ENCODE measurements at regions not wholly inside any gene's neighbourhood (a gene's known extent, or its start where the extent isn't known, plus 50 kb on each side); places are given as distances from the start of the nearest gene placed in this dataset.

- ATAC-seq (no peak), DNase-seq (no peak)
- no peak overlapping the region for H3K4me3 ChIP-seq
- no peaks in the 10 kb centered on the region for H3K36me3 ChIP-seq (replicated peaks in 1 of 2; ENCODE audit: insufficient read depth in 1 of 2, low read depth in 2 of 2)
- H3K9me3 ChIP-seq: no peaks in the 10 kb centered on the region
- WGBS, 2 donors: 64 to 65% methylated on average over 6 of the region's 6 CpGs
- no peaks in the 10 kb centered on the region for H3K27me3 ChIP-seq
- TF ChIP-seq POLR2A (IDR thresholded peaks at IDR 0.05): no peak
- TF ChIP-seq, protein P1, sequence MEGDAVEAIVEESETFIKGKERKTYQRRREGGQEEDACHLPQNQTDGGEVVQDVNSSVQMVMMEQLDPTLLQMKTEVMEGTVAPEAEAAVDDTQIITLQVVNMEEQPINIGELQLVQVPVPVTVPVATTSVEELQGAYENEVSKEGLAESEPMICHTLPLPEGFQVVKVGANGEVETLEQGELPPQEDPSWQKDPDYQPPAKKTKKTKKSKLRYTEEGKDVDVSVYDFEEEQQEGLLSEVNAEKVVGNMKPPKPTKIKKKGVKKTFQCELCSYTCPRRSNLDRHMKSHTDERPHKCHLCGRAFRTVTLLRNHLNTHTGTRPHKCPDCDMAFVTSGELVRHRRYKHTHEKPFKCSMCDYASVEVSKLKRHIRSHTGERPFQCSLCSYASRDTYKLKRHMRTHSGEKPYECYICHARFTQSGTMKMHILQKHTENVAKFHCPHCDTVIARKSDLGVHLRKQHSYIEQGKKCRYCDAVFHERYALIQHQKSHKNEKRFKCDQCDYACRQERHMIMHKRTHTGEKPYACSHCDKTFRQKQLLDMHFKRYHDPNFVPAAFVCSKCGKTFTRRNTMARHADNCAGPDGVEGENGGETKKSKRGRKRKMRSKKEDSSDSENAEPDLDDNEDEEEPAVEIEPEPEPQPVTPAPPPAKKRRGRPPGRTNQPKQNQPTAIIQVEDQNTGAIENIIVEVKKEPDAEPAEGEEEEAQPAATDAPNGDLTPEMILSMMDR (IDR thresholded peaks at IDR 0.05): no peak
- intact Hi-C loops (cut with DNase I): no loop called here
- no peak overlapping the region for H3K27ac ChIP-seq
- H3K4me1 ChIP-seq: no peaks in the 10 kb centered on the region
Measured at GRCh38 chr2:133732982-133733900, 165.0 kb upstream of the NCKAP5 start.

DNA sequence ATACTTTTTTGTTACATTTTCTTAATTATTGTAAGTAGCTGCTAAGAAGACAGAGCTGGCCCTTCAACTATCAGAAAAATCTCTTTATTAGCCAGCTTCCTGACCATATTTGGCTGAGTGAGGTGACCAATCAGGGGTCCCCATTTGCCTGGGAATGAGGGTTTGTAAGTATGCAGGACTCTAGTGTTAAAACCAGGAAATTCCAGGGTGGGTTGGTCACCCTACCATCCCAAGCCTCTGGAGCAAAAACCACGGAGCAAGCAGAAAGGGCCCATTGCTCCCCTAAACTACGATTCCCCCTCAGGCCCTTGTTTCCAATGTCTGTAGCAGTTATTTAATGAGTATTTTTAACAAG lies 165.6 kb upstream of the NCKAP5 start:
- TF ChIP-seq, protein P1 (IDR thresholded peaks at IDR 0.05): no peak
- TF ChIP-seq POLR2A (IDR thresholded peaks at IDR 0.05): no peak
- H3K9me3 ChIP-seq: no peaks in the 10 kb centered on the region
- H3K27ac ChIP-seq: no peak overlapping the region
- H3K36me3 ChIP-seq (replicated peaks in 1 of 2; ENCODE audit: insufficient read depth in 1 of 2, low read depth in 2 of 2): no peaks in the 10 kb centered on the region
- no peak for DNase-seq
- intact Hi-C loops (cut with DNase I): no loop called here
- ATAC-seq: no peak
- H3K4me1 ChIP-seq: no peaks in the 10 kb centered on the region
- no peaks in the 10 kb centered on the region for H3K27me3 ChIP-seq
- WGBS, 2 donors: 69 to 70% methylated on average over 2 of the region's 2 CpGs
- H3K4me3 ChIP-seq: no peak overlapping the region

DNA sequence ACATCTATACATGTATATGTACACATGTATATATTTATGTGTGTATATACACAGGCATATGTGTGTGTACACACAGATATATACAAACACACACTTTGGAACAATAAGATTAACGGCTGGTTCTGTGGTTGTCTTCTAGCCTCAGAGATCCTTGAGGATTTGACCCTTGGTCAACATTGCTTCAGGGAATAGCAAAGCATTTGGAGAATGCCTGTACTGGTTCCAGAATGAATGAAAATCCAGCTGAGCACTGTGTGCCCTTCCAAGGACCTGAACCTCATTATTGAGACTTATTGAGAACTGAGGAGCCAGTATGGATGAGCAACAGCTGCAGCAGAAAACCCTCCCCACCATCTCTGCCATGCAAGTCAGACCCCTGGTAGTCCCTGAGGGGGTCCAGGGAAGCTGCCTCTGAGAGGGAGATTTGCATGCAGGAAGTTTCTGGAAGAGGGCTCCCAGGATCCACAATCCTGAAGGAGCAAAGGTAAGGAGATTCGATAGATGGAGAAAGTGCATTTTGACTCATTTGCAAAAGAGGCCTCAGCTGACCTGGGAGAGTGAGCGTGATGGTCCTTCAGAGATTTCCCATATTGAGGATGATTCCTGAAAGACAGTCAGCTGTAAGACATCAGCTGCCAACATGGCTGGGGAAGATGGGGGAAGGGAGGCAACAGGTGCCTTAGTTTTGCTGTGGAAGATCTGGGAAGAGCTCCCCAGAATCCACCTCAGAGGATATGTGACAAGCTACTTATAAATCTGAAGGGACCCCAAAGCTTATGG lies 166.6 kb upstream of the NCKAP5 start:
- Histone ChIP-seq H3K9me3 (no peaks in the 10 kb centered on the region), H3K4me1 (no peaks in the 10 kb centered on the region), H3K36me3 (replicated peaks in 1 of 2; ENCODE audit: insufficient read depth in 1 of 2, low read depth in 2 of 2) (no peaks in the 10 kb centered on the region), H3K4me3 (no peak overlapping the region), H3K27me3 (no peaks in the 10 kb centered on the region), H3K27ac (no peak overlapping the region)
- no peak for DNase-seq
- no peak for ATAC-seq
- intact Hi-C loops (cut with DNase I): no loop called here
- TF ChIP-seq POLR2A (IDR thresholded peaks at IDR 0.05): no peak
- TF ChIP-seq, protein P1 (IDR thresholded peaks at IDR 0.05): no peak
- 71 to 76% methylated on average over 3 of the region's 3 CpGs for WGBS, 2 donors

DNA sequence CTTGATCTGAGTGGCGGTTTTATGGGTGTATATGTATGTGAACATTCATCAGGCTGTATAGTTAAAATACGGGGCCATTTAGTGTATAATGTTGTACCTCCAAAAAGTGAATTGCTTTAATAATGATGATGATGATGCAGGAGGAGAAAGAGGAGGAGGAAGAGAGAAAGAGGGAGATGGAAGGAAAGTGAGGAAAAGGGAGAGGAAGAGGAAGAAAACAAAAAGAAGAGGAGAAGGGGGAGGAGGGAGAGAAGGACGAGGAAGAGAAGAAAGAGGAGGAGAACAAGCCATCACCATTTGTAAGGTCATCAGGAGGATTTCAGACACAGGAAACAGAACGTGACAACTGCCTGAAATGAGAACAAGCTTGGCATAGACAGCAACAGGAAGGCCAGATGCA lies 168.4 kb upstream of the NCKAP5 start:
- Histone ChIP-seq H3K27me3 (no peaks in the 10 kb centered on the region), H3K4me1 (no peaks in the 10 kb centered on the region), H3K4me3 (no peak overlapping the region), H3K27ac (no peak overlapping the region), H3K9me3 (no peaks in the 10 kb centered on the region), H3K36me3 (replicated peaks in 1 of 2; ENCODE audit: insufficient read depth in 1 of 2, low read depth in 2 of 2) (no peaks in the 10 kb centered on the region)
- TF ChIP-seq, protein P1 (IDR thresholded peaks at IDR 0.05): no peak
- TF ChIP-seq POLR2A (IDR thresholded peaks at IDR 0.05): no peak
- intact Hi-C loops (cut with DNase I): no loop called here
- 24 to 44% methylated on average over 4 of the region's 4 CpGs for WGBS, 2 donors
- ATAC-seq (no peak), DNase-seq (no peak)
